CD14-positive monocyte (primary cell): ENCODE measurements at regions not wholly inside any gene's neighbourhood (a gene's known extent, or its start where the extent isn't known, plus 50 kb on each side); places are given as distances from the start of the nearest gene placed in this dataset.

Experiments
- DNase-seq, 3 donors: peaks; one replicate each; pipeline ENCODE4 v3.0.0-alpha.2; 2011 to 2022
- H2AFZ ChIP-seq: 2 replicates; pipeline ENCODE4 v1.6.0; 2012; ENCODE audit warnings: mild to moderate bottlenecking, low read depth, low read length, inconsistent platforms; ENCODE audit not compliant: insufficient read depth, poor library complexity, severe bottlenecking
- H3K27ac ChIP-seq, 2 donors: 1 replicate in 1 of 2; 2 replicates in 1 of 2; pipeline ENCODE4 v1.5.1; 2012 to 2013; ENCODE audit warnings: low read length in 2 of 2, control low read depth in 1 of 2, inconsistent platforms in 1 of 2, low read depth in 1 of 2, mild to moderate bottlenecking in 1 of 2
- H3K27me3 ChIP-seq, 2 donors: one replicate each; pipeline versions ENCODE4 v1.6.0 to v1.6.1; 2011 to 2013; ENCODE audit warnings: low read length in 2 of 2; ENCODE audit not compliant: control insufficient read depth in 2 of 2, insufficient read depth in 2 of 2
- H3K36me3 ChIP-seq, 2 donors: replicated peaks in 1 of 2; 1 replicate in 1 of 2; 2 replicates in 1 of 2; pipeline versions ENCODE4 v1.5.1 to v1.6.1; 2012 to 2013; ENCODE audit warnings: low read length in 2 of 2, control low read depth in 1 of 2, inconsistent platforms in 1 of 2, mild to moderate bottlenecking in 1 of 2; ENCODE audit not compliant: insufficient read depth in 2 of 2, control insufficient read depth in 1 of 2
- H3K4me1 ChIP-seq, 2 donors: 1 replicate in 1 of 2; 2 replicates in 1 of 2; pipeline versions ENCODE4 v1.5.1 to v1.6.1; 2012 to 2013; ENCODE audit warnings: low read length in 2 of 2, control low read depth in 1 of 2, inconsistent platforms in 1 of 2, mild to moderate bottlenecking in 1 of 2, moderate library complexity in 1 of 2; ENCODE audit not compliant: insufficient read depth in 2 of 2, control insufficient read depth in 1 of 2
- H3K4me2 ChIP-seq: replicated peaks from 2 replicates; pipeline ENCODE3; 2012; ENCODE audit warnings: low read length, moderate library complexity, mild to moderate bottlenecking; ENCODE audit not compliant: poor library complexity, severe bottlenecking; ENCODE audit errors: extremely low read depth
- H3K4me3 ChIP-seq, 3 experiments: fragments of 200-600 bp in 1 of 3; sonication (generic) in 1 of 3; replicated peaks in 1 of 3; 1 replicate in 2 of 3; 2 replicates in 1 of 3; pipeline ENCODE4 v1.5.1; 2011 to 2013; ENCODE audit warnings: low read length in 3 of 3, mild to moderate bottlenecking in 3 of 3, control low read depth in 2 of 3, low read depth in 2 of 3, inconsistent platforms in 1 of 3, moderate library complexity in 1 of 3
- H3K79me2 ChIP-seq: 2 replicates; pipeline ENCODE4 v1.6.0; 2012; ENCODE audit warnings: mild to moderate bottlenecking, control low read depth, inconsistent platforms, low read length, moderate library complexity; ENCODE audit not compliant: insufficient read depth
- H3K9ac ChIP-seq: 2 replicates; pipeline ENCODE4 v1.6.0; 2017; ENCODE audit warnings: low read length, mild to moderate bottlenecking; ENCODE audit not compliant: insufficient read depth, poor library complexity, severe bottlenecking
- H3K9me3 ChIP-seq, 2 donors: replicated peaks in 1 of 2; 1 replicate in 1 of 2; 2 replicates in 1 of 2; pipeline versions ENCODE4 v1.5.1 to v1.6.1; 2012 to 2013; ENCODE audit warnings: low read length in 2 of 2, control low read depth in 1 of 2; ENCODE audit not compliant: control insufficient read depth in 1 of 2, insufficient read depth in 1 of 2
- H4K20me1 ChIP-seq: 2 replicates; pipeline ENCODE4 v1.6.0; 2012; ENCODE audit warnings: mild to moderate bottlenecking, low read length, control low read depth, moderate library complexity; ENCODE audit not compliant: insufficient read depth
- H3K27ac Mint-ChIP-seq, 7 donors: one replicate each; pipeline ENCODE4 v1.8.0; 2020; ENCODE audit warnings: mild to moderate bottlenecking in 7 of 7, mixed read lengths in 7 of 7, moderate library complexity in 6 of 7, inconsistent platforms in 2 of 7
- H3K27me3 Mint-ChIP-seq, 3 donors: one replicate each; pipeline ENCODE4 v1.8.0; 2021 to 2022; ENCODE audit warnings: low read depth in 3 of 3, mild to moderate bottlenecking in 3 of 3, mixed read lengths in 3 of 3, moderate library complexity in 3 of 3, inconsistent platforms in 1 of 3
- H3K36me3 Mint-ChIP-seq, 2 donors: one replicate each; pipeline ENCODE4 v1.8.0; 2020; ENCODE audit warnings: mixed read lengths in 2 of 2, inconsistent platforms in 1 of 2, mild to moderate bottlenecking in 1 of 2
- H3K4me1 Mint-ChIP-seq: one replicate; pipeline ENCODE4 v1.8.0; 2020; ENCODE audit warnings: mild to moderate bottlenecking, mixed read lengths
- H3K4me3 Mint-ChIP-seq, 2 donors: one replicate each; pipeline ENCODE4 v1.8.0; 2020; ENCODE audit warnings: mild to moderate bottlenecking in 2 of 2, mixed read lengths in 2 of 2, moderate library complexity in 1 of 2
- H3K9me3 Mint-ChIP-seq, 7 donors: one replicate each; pipeline ENCODE4 v1.8.0; 2020 to 2022; ENCODE audit warnings: mixed read lengths in 7 of 7, mild to moderate bottlenecking in 6 of 7, moderate library complexity in 6 of 7, inconsistent platforms in 2 of 7
- WGBS: methylation state at CpG from one replicate; pipeline ENCODE4 v1.1.5; 2013; ENCODE audit warnings: missing lambda C conversion rate; ENCODE audit not compliant: insufficient coverage; 5-methylcytosine and 5-hydroxymethylcytosine counted together
- intact Hi-C, 2 donors: fragments of 100-400 bp; cut with micrococcal nuclease; formaldehyde crosslinking; loops; one replicate each; pipeline versions ENCODE4 v1.15.0 to v1.15.1; 2023
- TF ChIP-seq, protein P1 (sequence below): fragments of 200-600 bp; IDR thresholded peaks from one replicate; pipeline ENCODE4 v1.8.0; 2022; ENCODE audit warnings: antibody characterized with exemption, mild to moderate bottlenecking

DNA sequence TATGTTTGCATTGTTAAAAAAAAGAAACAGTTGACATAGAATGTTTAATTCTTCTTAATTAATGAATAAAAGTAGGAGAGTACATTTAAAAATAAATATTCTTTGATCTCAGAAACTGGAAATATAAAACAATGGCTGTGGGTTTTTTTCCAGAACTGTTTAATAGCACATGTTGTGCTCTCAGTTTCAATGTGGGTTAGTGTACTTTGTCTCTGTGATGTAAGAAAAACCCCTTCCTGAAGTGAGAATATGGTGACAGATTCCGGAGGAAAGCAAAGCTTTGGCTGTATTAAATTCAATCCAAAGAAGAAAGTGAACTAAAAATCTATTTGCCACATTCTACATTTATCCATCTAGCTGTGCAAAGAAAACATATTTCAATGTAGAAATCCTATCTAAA is 261.9 kb upstream of the ADGRL3 start:
- no peak for DNase-seq
- Mint-ChIP-seq H3K27me3 (no peaks in the 10 kb centered on the region), H3K9me3 (peaks cover 0 to 5% (median 0%) of the 10 kb centered on the region in 7 donors), H3K4me1 (no peaks in the 10 kb centered on the region), H3K27ac (no peak overlapping the region), H3K4me3 (no peak overlapping the region), H3K36me3 (no peaks in the 10 kb centered on the region)
- Histone ChIP-seq H3K36me3 (no peaks in the 10 kb centered on the region), H3K4me2 (no peak overlapping the region), H4K20me1 (no peaks in the 10 kb centered on the region), H3K9ac (no peak overlapping the region), H3K9me3 (no peaks in the 10 kb centered on the region), H3K27ac (no peak overlapping the region), H3K4me3 (no peak overlapping the region), H2AFZ (no peak overlapping the region), H3K79me2 (no peaks in the 10 kb centered on the region), H3K4me1 (no peaks in the 10 kb centered on the region), H3K27me3 (no peaks in the 10 kb centered on the region)
- TF ChIP-seq, protein P1, sequence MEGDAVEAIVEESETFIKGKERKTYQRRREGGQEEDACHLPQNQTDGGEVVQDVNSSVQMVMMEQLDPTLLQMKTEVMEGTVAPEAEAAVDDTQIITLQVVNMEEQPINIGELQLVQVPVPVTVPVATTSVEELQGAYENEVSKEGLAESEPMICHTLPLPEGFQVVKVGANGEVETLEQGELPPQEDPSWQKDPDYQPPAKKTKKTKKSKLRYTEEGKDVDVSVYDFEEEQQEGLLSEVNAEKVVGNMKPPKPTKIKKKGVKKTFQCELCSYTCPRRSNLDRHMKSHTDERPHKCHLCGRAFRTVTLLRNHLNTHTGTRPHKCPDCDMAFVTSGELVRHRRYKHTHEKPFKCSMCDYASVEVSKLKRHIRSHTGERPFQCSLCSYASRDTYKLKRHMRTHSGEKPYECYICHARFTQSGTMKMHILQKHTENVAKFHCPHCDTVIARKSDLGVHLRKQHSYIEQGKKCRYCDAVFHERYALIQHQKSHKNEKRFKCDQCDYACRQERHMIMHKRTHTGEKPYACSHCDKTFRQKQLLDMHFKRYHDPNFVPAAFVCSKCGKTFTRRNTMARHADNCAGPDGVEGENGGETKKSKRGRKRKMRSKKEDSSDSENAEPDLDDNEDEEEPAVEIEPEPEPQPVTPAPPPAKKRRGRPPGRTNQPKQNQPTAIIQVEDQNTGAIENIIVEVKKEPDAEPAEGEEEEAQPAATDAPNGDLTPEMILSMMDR, result no peak
- WGBS, result no CpG with 5 or more reads among the region's 1 CpG
- intact Hi-C loops, result no loop called here

DNA sequence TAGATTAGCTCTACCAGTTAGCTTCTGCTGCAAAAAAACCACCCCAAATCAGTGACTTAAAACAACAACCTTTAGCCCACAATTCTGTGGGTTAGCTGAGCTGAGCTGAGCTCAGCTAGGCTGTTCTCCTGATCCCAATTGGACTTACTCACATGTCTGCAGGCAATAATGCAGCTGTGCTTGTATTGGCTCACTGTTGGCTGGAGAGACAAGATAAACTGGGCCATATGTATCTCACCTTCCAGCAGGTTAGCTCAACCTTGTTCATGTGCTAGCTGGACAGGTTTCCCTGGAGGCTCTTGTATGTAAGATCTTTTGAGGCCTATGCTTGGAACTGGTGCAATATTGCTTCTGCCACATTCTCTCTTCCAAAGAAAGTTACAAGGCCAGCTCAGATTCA is 261.5 kb upstream of the ADGRL3 start:
- H3K27me3 Mint-ChIP-seq, result no peaks in the 10 kb centered on the region
- H3K36me3 Mint-ChIP-seq, result no peaks in the 10 kb centered on the region
- H3K4me1 Mint-ChIP-seq, result no peaks in the 10 kb centered on the region

More for the DNA sequence above, 261.5 kb upstream of the ADGRL3 start:
- no peak overlapping the region for H3K27ac Mint-ChIP-seq
- no peak for DNase-seq
- Histone ChIP-seq H3K36me3 (no peaks in the 10 kb centered on the region), H3K4me3 (no peak overlapping the region), H4K20me1 (no peaks in the 10 kb centered on the region), H3K79me2 (no peaks in the 10 kb centered on the region), H3K9me3 (no peaks in the 10 kb centered on the region), H2AFZ (no peak overlapping the region), H3K9ac (no peak overlapping the region), H3K27ac (no peak overlapping the region), H3K27me3 (no peaks in the 10 kb centered on the region), H3K4me2 (no peak overlapping the region), H3K4me1 (no peaks in the 10 kb centered on the region)
- H3K9me3 Mint-ChIP-seq, result peaks cover 0 to 5% (median 0%) of the 10 kb centered on the region in 7 donors
- intact Hi-C loops, result no loop called here
- no peak overlapping the region for H3K4me3 Mint-ChIP-seq
- TF ChIP-seq, protein P1, result no peak
